Neural progenitor cell (in vitro differentiated cells): ENCODE measurements at regions not wholly inside any gene's neighbourhood (a gene's known extent, or its start where the extent isn't known, plus 50 kb on each side); places are given as distances from the start of the nearest gene placed in this dataset.

Source experiments
- DNase-seq: peaks from one replicate; pipeline ENCODE4 v3.0.0-alpha.2; 2016; ENCODE audit warnings: low spot score
- H2AFZ ChIP-seq: fragments of 200-600 bp; sonication (generic); replicated peaks from 2 replicates; pipeline ENCODE4 v1.6.1; 2016; ENCODE audit warnings: antibody characterized with exemption
- H3F3A ChIP-seq: fragments of 200-600 bp; sonication (generic); 2 replicates; pipeline ENCODE4 v1.6.1; 2016; ENCODE audit warnings: antibody characterized with exemption, low read depth
- H3K27ac ChIP-seq: fragments of 200-600 bp; sonication (generic); 2 replicates; pipeline ENCODE4 v1.5.1; 2016; ENCODE audit warnings: mild to moderate bottlenecking
- H3K27me3 ChIP-seq: fragments of 200-600 bp; sonication (generic); 2 replicates; pipeline ENCODE4 v1.6.1; 2016; ENCODE audit warnings: mild to moderate bottlenecking, moderate library complexity
- H3K36me3 ChIP-seq: fragments of 200-600 bp; sonication (generic); 2 replicates; pipeline ENCODE4 v1.5.1; 2016
- H3K4me1 ChIP-seq: fragments of 200-600 bp; sonication (generic); 2 replicates; pipeline ENCODE4 v1.6.1; 2016; ENCODE audit warnings: mixed run types
- H3K4me2 ChIP-seq: fragments of 200-600 bp; sonication (generic); 2 replicates; pipeline ENCODE4 v1.6.1; 2016
- H3K4me3 ChIP-seq: fragments of 200-600 bp; sonication (generic); 2 replicates; pipeline ENCODE4 v1.5.1; 2016
- H3K79me2 ChIP-seq: fragments of 200-600 bp; sonication (generic); 2 replicates; pipeline ENCODE4 v1.6.1; 2016; ENCODE audit warnings: low read depth
- H3K9ac ChIP-seq: fragments of 200-600 bp; sonication (generic); 2 replicates; pipeline ENCODE4 v1.6.1; 2016
- H3K9me3 ChIP-seq: fragments of 200-600 bp; sonication (generic); 2 replicates; pipeline ENCODE4 v1.5.1; 2016; ENCODE audit warnings: low read depth
- H4K20me1 ChIP-seq: fragments of 200-600 bp; sonication (generic); 2 replicates; pipeline ENCODE4 v1.6.1; 2016; ENCODE audit warnings: low read depth
- H3K27ac Mint-ChIP-seq: 3 replicates; pipeline ENCODE4 v1.8.0; 2021; ENCODE audit warnings: mixed read lengths
- H3K27me3 Mint-ChIP-seq: 2 replicates; pipeline ENCODE4 v1.8.0; 2022; ENCODE audit warnings: low read depth, mild to moderate bottlenecking, inconsistent platforms, moderate library complexity, mixed read lengths; ENCODE audit not compliant: insufficient read depth
- H3K36me3 Mint-ChIP-seq: 3 replicates; pipeline ENCODE4 v1.8.0; 2021; ENCODE audit warnings: mixed read lengths
- H3K4me1 Mint-ChIP-seq: 3 replicates; pipeline ENCODE4 v1.8.0; 2021; ENCODE audit warnings: mixed read lengths
- H3K4me3 Mint-ChIP-seq: 3 replicates; pipeline ENCODE4 v1.8.0; 2021; ENCODE audit warnings: mild to moderate bottlenecking, moderate library complexity, mixed read lengths
- H3K9me3 Mint-ChIP-seq: 3 replicates; pipeline ENCODE4 v1.8.0; 2020; ENCODE audit warnings: mixed read lengths
- CTCF ChIP-seq: fragments of 200-600 bp; sonication (generic); IDR thresholded peaks from 2 replicates; pipeline ENCODE4 v1.5.1; 2017; ENCODE audit warnings: antibody characterized with exemption, mild to moderate bottlenecking
- EZH2 ChIP-seq: fragments of 200-600 bp; sonication (generic); IDR thresholded peaks from 2 replicates; pipeline ENCODE4 v1.6.1; 2017; ENCODE audit warnings: antibody characterized with exemption, mild to moderate bottlenecking, moderate library complexity
- EZH2phosphoT487 ChIP-seq: fragments of 200-600 bp; sonication (generic); IDR thresholded peaks from 2 replicates; pipeline ENCODE4 v1.6.1; 2017; ENCODE audit warnings: antibody characterized with exemption

DNA sequence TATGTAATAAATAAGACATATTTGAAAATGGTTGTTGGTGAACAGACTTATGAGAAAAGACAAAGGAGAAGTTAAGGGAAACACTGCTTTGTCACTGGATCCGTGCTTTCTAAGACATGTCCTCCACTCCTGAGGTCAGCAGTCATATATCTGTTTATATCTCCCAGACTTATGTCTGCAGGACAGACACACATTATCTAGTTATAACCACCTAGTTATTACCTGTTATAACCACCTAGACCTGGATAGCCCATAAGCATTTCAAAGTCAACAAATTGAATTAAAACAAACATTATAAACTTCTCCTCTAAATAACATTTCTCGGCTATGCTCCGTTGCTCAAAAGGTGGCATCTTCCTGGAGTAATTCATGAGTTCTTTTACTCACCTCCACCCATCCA lies 96.4 kb downstream of the SPRY2 start:
- H3K4me1 Mint-ChIP-seq: peaks cover 6% of the 10 kb centered on the region

DNA sequence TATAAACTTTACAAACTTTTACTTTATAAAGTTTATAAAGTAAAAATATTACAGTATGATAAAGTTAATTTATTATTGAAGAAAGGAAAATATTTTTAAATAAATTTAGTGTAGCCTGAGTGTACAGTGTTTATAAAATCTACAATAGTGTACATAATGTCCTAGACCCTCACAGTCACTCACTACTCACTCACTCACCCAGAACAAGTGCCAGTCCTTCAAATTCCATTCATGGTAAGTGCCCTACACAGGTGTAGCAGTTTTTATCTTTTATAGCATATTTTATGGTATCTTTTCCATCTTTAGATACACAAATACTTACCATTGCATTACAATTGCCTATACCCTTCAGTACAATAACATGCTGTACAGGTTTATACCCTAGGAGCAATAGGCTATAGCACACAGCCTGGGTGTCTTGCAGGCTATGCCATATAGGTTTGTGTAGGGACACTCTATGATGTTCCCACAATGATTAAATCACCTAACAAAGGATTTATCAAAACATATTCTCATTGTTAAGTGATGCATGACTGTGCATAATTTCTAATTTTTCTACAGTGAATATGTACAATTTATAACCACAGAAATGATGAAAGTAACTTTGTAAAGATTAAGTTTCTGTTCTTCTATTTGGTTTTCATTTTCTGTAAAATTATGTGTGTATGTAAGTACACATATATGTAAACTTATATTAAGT lies 98.0 kb downstream of the SPRY2 start:
- peaks cover 2% of the 10 kb centered on the region for H3K9me3 Mint-ChIP-seq
- no peak for DNase-seq
- Histone ChIP-seq H3K4me3 (no peak overlapping the region), H3K4me2 (no peak overlapping the region), H3K79me2 (no peaks in the 10 kb centered on the region), H3K9me3 (no peaks in the 10 kb centered on the region), H3K9ac (no peak overlapping the region), H4K20me1 (no peaks in the 10 kb centered on the region), H3K27me3 (no peaks in the 10 kb centered on the region), H2AFZ (no peak overlapping the region), H3K4me1 (no peaks in the 10 kb centered on the region), H3F3A (no peaks in the 10 kb centered on the region), H3K27ac (no peak overlapping the region), H3K36me3 (no peaks in the 10 kb centered on the region)
- H3K4me3 Mint-ChIP-seq: no peak overlapping the region
- H3K27me3 Mint-ChIP-seq: no peaks in the 10 kb centered on the region
- H3K27ac Mint-ChIP-seq: no peak overlapping the region
- H3K4me1 Mint-ChIP-seq: peaks cover 8% of the 10 kb centered on the region
- no peaks in the 10 kb centered on the region for H3K36me3 Mint-ChIP-seq
- TF ChIP-seq EZH2phosphoT487 (no peak), CTCF (no peak), EZH2 (no peak)

More for the DNA sequence above, 96.4 kb downstream of the SPRY2 start:
- no peak overlapping the region for H3K4me3 Mint-ChIP-seq
- Histone ChIP-seq H3K4me2 (no peak overlapping the region), H3F3A (no peaks in the 10 kb centered on the region), H3K36me3 (no peaks in the 10 kb centered on the region), H3K4me1 (no peaks in the 10 kb centered on the region), H2AFZ (no peak overlapping the region), H3K9me3 (no peaks in the 10 kb centered on the region), H3K27ac (no peak overlapping the region), H3K9ac (no peak overlapping the region), H3K79me2 (no peaks in the 10 kb centered on the region), H4K20me1 (no peaks in the 10 kb centered on the region), H3K27me3 (no peaks in the 10 kb centered on the region), H3K4me3 (no peak overlapping the region)
- no peak for TF ChIP-seq CTCF
- no peak for TF ChIP-seq EZH2phosphoT487
- no peaks in the 10 kb centered on the region for H3K27me3 Mint-ChIP-seq
- peaks cover 3% of the 10 kb centered on the region for H3K9me3 Mint-ChIP-seq
- no peaks in the 10 kb centered on the region for H3K36me3 Mint-ChIP-seq
- no peak for DNase-seq
- H3K27ac Mint-ChIP-seq: no peak overlapping the region

DNA sequence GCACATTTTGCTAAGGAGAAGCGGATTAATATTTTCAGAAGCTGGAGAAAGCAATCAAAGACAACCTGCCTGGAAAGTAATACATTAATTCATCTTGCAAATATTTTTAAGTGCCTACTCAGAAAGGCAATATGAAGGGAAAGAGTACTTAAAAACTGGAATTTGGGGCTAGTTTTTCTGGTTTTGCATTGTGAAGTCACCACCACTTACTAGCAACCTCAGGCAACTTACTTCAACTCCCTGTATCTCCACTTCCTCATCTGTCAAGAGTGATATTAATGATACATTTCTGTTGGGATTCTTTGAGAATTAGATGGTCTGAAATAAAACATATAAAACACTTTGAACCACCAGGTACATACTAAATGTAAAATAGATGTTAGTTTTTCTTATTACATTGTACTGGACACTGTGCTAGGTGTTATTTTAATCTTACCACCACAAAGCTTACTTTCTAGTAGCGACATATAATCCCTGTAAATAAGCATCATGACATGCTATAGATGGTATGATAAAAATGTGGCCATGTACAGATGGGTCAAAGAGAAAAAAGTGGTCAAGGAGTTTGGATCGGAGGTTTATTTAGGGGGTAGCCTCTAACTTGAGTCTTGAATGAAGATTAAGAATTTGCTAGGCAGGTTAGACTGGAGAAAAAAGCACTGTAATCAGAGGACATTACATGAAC lies 101.2 kb downstream of the SPRY2 start:
- peaks cover 27% of the 10 kb centered on the region for H3K4me1 Mint-ChIP-seq
- H3K27ac ChIP-seq: no peak overlapping the region
- no peaks in the 10 kb centered on the region for H3K79me2 ChIP-seq
- no peak overlapping the region for H3K4me3 Mint-ChIP-seq
- no peak overlapping the region for H2AFZ ChIP-seq
- no peak overlapping the region for H3K4me3 ChIP-seq
- H3K9ac ChIP-seq: no peak overlapping the region
- H3K9me3 Mint-ChIP-seq: peaks cover 2% of the 10 kb centered on the region
- no peaks in the 10 kb centered on the region for H3K27me3 Mint-ChIP-seq
- no peaks in the 10 kb centered on the region for H3K36me3 Mint-ChIP-seq
- H3K27me3 ChIP-seq: no peaks in the 10 kb centered on the region
- H4K20me1 ChIP-seq: no peaks in the 10 kb centered on the region
- H3K9me3 ChIP-seq: no peaks in the 10 kb centered on the region
- DNase-seq: no peak
- TF ChIP-seq EZH2 (no peak), EZH2phosphoT487 (no peak), CTCF (no peak)
- no peaks in the 10 kb centered on the region for H3F3A ChIP-seq
- H3K4me2 ChIP-seq: no peak overlapping the region
- H3K36me3 ChIP-seq: no peaks in the 10 kb centered on the region
- H3K27ac Mint-ChIP-seq: no peak overlapping the region
- H3K4me1 ChIP-seq: no peaks in the 10 kb centered on the region
